GM21786 (cell line): ENCODE measurements at regions not wholly inside any gene's neighbourhood (a gene's known extent, or its start where the extent isn't known, plus 50 kb on each side); places are given as distances from the start of the nearest gene placed in this dataset.

Source experiments
- ATAC-seq: cut with Tn5 transposase; IDR thresholded peaks from one replicate; pipeline ENCODE4 v1.9.1; 2021; ENCODE audit not compliant: unreplicated experiment

- no peak for ATAC-seq
Measured at GRCh38 chr6:145491126-145491525, 244.2 kb downstream of the EPM2A start.

GRCh38 chr6:145497006-145497405, 238.3 kb downstream of the EPM2A start:
- no peak for ATAC-seq

- no peak for ATAC-seq
Measured at GRCh38 chr6:145498425-145498824, 236.9 kb downstream of the EPM2A start.

- no peak for ATAC-seq
Measured at GRCh38 chr6:145502416-145502815, 232.9 kb downstream of the EPM2A start.

GRCh38 chr6:145506136-145506535, 229.2 kb downstream of the EPM2A start:
- no peak for ATAC-seq

GRCh38 chr6:145506565-145506964, 228.8 kb downstream of the EPM2A start:
- no peak for ATAC-seq

GRCh38 chr6:145507239-145507638, 228.1 kb downstream of the EPM2A start:
- ATAC-seq: no peak

- ATAC-seq: no peak
Measured at GRCh38 chr6:145508107-145508506, 227.2 kb downstream of the EPM2A start.

- ATAC-seq: no peak
Measured at GRCh38 chr6:145517492-145517891, 217.8 kb downstream of the EPM2A start.

- ATAC-seq: no peak
Measured at GRCh38 chr6:145525038-145525437, 210.3 kb downstream of the EPM2A start.

GRCh38 chr6:145529582-145529981, 205.7 kb downstream of the EPM2A start:
- no peak for ATAC-seq

- no peak for ATAC-seq
Measured at GRCh38 chr6:145530454-145530853, 204.9 kb downstream of the EPM2A start.

GRCh38 chr6:145531032-145531431, 204.3 kb downstream of the EPM2A start:
- no peak for ATAC-seq

- ATAC-seq: no peak
Measured at GRCh38 chr6:145531822-145532221, 203.5 kb downstream of the EPM2A start.

- no peak for ATAC-seq
Measured at GRCh38 chr6:145532361-145532760, 203.0 kb downstream of the EPM2A start.

GRCh38 chr6:145534989-145535388, 200.3 kb downstream of the EPM2A start:
- no peak for ATAC-seq

GRCh38 chr6:145538989-145539388, 196.3 kb downstream of the EPM2A start:
- no peak for ATAC-seq

- ATAC-seq: no peak
Measured at GRCh38 chr6:145539831-145540230, 195.5 kb downstream of the EPM2A start.

- no peak for ATAC-seq
Measured at GRCh38 chr6:145540741-145541140, 194.6 kb downstream of the EPM2A start.

- ATAC-seq: no peak
Measured at GRCh38 chr6:145544041-145544440, 191.3 kb downstream of the EPM2A start.

GRCh38 chr6:145544514-145544913, 190.8 kb downstream of the EPM2A start:
- ATAC-seq: no peak

- no peak for ATAC-seq
Measured at GRCh38 chr6:145546265-145546664, 189.1 kb downstream of the EPM2A start.

GRCh38 chr6:145547594-145548335, 187.6 kb downstream of the EPM2A start:
- ATAC-seq: no peak
